ENCODE measurements at regions not wholly inside any gene's neighbourhood (a gene's known extent, or its start where the extent isn't known, plus 50 kb on each side); places are given as distances from the start of the nearest gene placed in this dataset.

DNA sequence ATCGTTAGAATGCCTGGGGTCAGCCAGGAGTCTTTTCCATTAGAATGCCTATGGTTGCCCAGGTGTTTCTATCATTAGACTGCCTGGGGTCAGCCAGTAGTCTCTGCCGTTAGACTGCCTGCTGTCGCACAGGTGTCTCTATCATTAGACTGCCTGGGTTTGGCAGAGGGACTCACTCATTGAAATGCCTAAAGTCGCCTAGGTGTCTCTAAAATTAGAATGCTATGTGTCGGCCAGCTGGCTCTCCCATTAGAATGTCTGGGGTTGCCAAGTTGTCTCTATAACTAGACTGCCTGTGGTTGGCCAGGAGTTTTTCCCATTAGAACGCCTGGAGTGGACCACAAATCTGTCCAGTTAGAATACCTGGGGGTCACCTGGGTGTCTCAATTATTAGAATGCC, 2266.5 kb downstream of the TP53TG3F start:
- Histone ChIP-seq H3K9ac (ENCODE audit: insufficient read depth in 1 of 2, low read depth in 2 of 2, low read length in 2 of 2) (no peak overlapping the region), H3K4me3 (no peak overlapping the region), H3K36me3 (ENCODE audit: control insufficient read depth, insufficient read depth, low read length) (no peaks in the 10 kb centered on the region), H3K9me3 (replicated peaks; ENCODE audit: control insufficient read depth, insufficient read depth, low read depth, low read length) (no peaks in the 10 kb centered on the region), H3K27ac (ENCODE audit: extremely low read depth, low read depth, low read length) (no peak overlapping the region), H2AFZ (ENCODE audit: low read depth, low read length) (no peak overlapping the region), H3K27me3 (ENCODE audit: control insufficient read depth in 2 of 2, insufficient read depth in 2 of 2, low read length in 2 of 2) (no peaks in the 10 kb centered on the region), H3K4me2 (ENCODE audit: insufficient read depth, low read length) (no peak overlapping the region), H3K4me1 (replicated peaks in 1 of 2; ENCODE audit: control insufficient read depth in 2 of 2, insufficient read depth in 2 of 2, low read length in 2 of 2) (no peaks in the 10 kb centered on the region), H3K79me2 (ENCODE audit: control insufficient read depth, insufficient read depth, low read length) (no peaks in the 10 kb centered on the region), H4K20me1 (replicated peaks; ENCODE audit: control insufficient read depth, insufficient read depth, low read length) (no peaks in the 10 kb centered on the region), H3K9me1 (ENCODE audit: control insufficient read depth, insufficient read depth, low read length) (no peaks in the 10 kb centered on the region)
- intact Hi-C loops (cut with micrococcal nuclease) (no loop called here), in situ Hi-C loops (cut with MboI) (no loop called here)
- BruUV-seq (replicated peaks), result no TSS peak
- DNase-seq (ENCODE audit: extremely low read depth in 1 of 4, low spot score in 3 of 4), result no peak
- 0% methylated on average over 5 of the region's 6 CpGs for WGBS (ENCODE audit: insufficient coverage, low coverage, missing lambda C conversion rate)
- FAIRE-seq, result no peak
- no peak for TF ChIP-seq GABPA (tag; conservative IDR thresholded peaks at IDR 0.05; ENCODE audit: low read depth)
- TF ChIP-seq, protein P1, sequence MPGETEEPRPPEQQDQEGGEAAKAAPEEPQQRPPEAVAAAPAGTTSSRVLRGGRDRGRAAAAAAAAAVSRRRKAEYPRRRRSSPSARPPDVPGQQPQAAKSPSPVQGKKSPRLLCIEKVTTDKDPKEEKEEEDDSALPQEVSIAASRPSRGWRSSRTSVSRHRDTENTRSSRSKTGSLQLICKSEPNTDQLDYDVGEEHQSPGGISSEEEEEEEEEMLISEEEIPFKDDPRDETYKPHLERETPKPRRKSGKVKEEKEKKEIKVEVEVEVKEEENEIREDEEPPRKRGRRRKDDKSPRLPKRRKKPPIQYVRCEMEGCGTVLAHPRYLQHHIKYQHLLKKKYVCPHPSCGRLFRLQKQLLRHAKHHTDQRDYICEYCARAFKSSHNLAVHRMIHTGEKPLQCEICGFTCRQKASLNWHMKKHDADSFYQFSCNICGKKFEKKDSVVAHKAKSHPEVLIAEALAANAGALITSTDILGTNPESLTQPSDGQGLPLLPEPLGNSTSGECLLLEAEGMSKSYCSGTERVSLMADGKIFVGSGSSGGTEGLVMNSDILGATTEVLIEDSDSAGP (CRISPR knock-in tag; IDR thresholded peaks at IDR 0.05), result no peak
- TF ChIP-seq ZNF175 (CRISPR knock-in tag; IDR thresholded peaks at IDR 0.05; ENCODE audit: low read depth), result no peak
- no peak for TF ChIP-seq ZBTB1 (CRISPR knock-in tag; IDR thresholded peaks at IDR 0.05; ENCODE audit: borderline replicate concordance, low read depth)
- no peak for TF ChIP-seq ZNF445 (CRISPR knock-in tag; IDR thresholded peaks at IDR 0.05; ENCODE audit: low read depth)
- no peak for TF ChIP-seq ZNF584 (CRISPR knock-in tag; IDR thresholded peaks at IDR 0.05; ENCODE audit: low read depth)
- TF ChIP-seq CBFA2T2 (conservative IDR thresholded peaks at IDR 0.05), result no peak
- TF ChIP-seq ADNP (tag; IDR thresholded peaks at IDR 0.05), result no peak
- no peak for TF ChIP-seq EZH2 (IDR thresholded peaks at IDR 0.05; ENCODE audit: borderline replicate concordance, low read depth, low read length)
- TF ChIP-seq ZNF354B (CRISPR knock-in tag; IDR thresholded peaks at IDR 0.05), result no peak
- TF ChIP-seq HLTF (IDR thresholded peaks at IDR 0.05), result no peak
- ChIA-PET POLR2A (no interaction called here), CTCF (ENCODE audit: low intra/inter-chr PET ratio) (no interaction called here)
- no peak for ATAC-seq

Data from K562 (cell line).